ENCODE measurements at regions not wholly inside any gene's neighbourhood (a gene's known extent, or its start where the extent isn't known, plus 50 kb on each side); places are given as distances from the start of the nearest gene placed in this dataset.

- no peak for TF ChIP-seq CTCF (IDR thresholded peaks at IDR 0.05; ENCODE audit: partially characterized antibody, unreplicated experiment)
- no peaks in the 10 kb centered on the region for H3K9me3 Mint-ChIP-seq (ENCODE audit: unreplicated experiment)
- no peak for DNase-seq
- H3K36me3 Mint-ChIP-seq (ENCODE audit: unreplicated experiment) = no peaks in the 10 kb centered on the region
- H3K27ac Mint-ChIP-seq (ENCODE audit: unreplicated experiment) = no peak overlapping the region
- H3K4me3 Mint-ChIP-seq (ENCODE audit: unreplicated experiment) = no peak overlapping the region
- no peaks in the 10 kb centered on the region for H3K4me1 Mint-ChIP-seq (ENCODE audit: low read depth, unreplicated experiment)
- no peaks in the 10 kb centered on the region for H3K27me3 Mint-ChIP-seq (ENCODE audit: unreplicated experiment)
These were observed 1361.7 kb downstream of the FSCB start for GRCh38 chr14:43145361-43145760.

GRCh38 chr14:43143106-43143505 is 1364.0 kb downstream of the FSCB start:
- Mint-ChIP-seq H3K4me1 (ENCODE audit: low read depth, unreplicated experiment) (peaks cover 2% of the 10 kb centered on the region), H3K27ac (ENCODE audit: unreplicated experiment) (no peak overlapping the region), H3K36me3 (ENCODE audit: unreplicated experiment) (no peaks in the 10 kb centered on the region), H3K4me3 (ENCODE audit: unreplicated experiment) (no peak overlapping the region), H3K27me3 (ENCODE audit: unreplicated experiment) (no peaks in the 10 kb centered on the region), H3K9me3 (ENCODE audit: unreplicated experiment) (no peaks in the 10 kb centered on the region)
- DNase-seq = no peak
- no peak for TF ChIP-seq CTCF (IDR thresholded peaks at IDR 0.05; ENCODE audit: partially characterized antibody, unreplicated experiment)

- no peaks in the 10 kb centered on the region for H3K9me3 Mint-ChIP-seq (ENCODE audit: unreplicated experiment)
- H3K27ac Mint-ChIP-seq (ENCODE audit: unreplicated experiment) = no peak overlapping the region
- TF ChIP-seq CTCF (IDR thresholded peaks at IDR 0.05; ENCODE audit: partially characterized antibody, unreplicated experiment) = no peak
- H3K4me1 Mint-ChIP-seq (ENCODE audit: low read depth, unreplicated experiment) = peaks cover 2% of the 10 kb centered on the region
- H3K4me3 Mint-ChIP-seq (ENCODE audit: unreplicated experiment) = no peak overlapping the region
- no peaks in the 10 kb centered on the region for H3K27me3 Mint-ChIP-seq (ENCODE audit: unreplicated experiment)
- no peaks in the 10 kb centered on the region for H3K36me3 Mint-ChIP-seq (ENCODE audit: unreplicated experiment)
- DNase-seq = no peak
These were observed 1365.4 kb downstream of the FSCB start for GRCh38 chr14:43141636-43142191.

DNA sequence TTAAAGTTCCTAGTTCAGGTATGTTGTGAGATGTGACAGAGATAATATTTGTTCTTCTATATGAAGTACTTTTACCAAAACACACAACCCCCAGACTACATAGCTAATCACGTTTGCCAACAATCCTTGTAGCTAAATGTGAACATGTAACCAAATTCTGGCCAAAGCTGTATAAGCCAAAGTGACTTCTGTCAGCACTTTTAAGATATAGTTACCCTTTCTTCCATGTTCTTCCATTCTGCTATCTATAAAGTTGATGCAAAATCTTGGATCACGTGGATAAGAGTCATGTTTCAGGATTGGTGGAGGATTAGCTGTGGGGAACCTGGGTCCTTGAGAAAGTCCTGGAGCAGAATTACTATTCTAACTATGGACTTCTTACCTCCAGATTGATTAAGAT is 1366.6 kb downstream of the FSCB start:
- Mint-ChIP-seq H3K4me3 (ENCODE audit: unreplicated experiment) (no peak overlapping the region), H3K9me3 (ENCODE audit: unreplicated experiment) (no peaks in the 10 kb centered on the region), H3K27ac (ENCODE audit: unreplicated experiment) (no peak overlapping the region), H3K4me1 (ENCODE audit: low read depth, unreplicated experiment) (peaks cover 2% of the 10 kb centered on the region), H3K27me3 (ENCODE audit: unreplicated experiment) (no peaks in the 10 kb centered on the region), H3K36me3 (ENCODE audit: unreplicated experiment) (no peaks in the 10 kb centered on the region)
- DNase-seq = no peak
- TF ChIP-seq CTCF (IDR thresholded peaks at IDR 0.05; ENCODE audit: partially characterized antibody, unreplicated experiment) = no peak

DNA sequence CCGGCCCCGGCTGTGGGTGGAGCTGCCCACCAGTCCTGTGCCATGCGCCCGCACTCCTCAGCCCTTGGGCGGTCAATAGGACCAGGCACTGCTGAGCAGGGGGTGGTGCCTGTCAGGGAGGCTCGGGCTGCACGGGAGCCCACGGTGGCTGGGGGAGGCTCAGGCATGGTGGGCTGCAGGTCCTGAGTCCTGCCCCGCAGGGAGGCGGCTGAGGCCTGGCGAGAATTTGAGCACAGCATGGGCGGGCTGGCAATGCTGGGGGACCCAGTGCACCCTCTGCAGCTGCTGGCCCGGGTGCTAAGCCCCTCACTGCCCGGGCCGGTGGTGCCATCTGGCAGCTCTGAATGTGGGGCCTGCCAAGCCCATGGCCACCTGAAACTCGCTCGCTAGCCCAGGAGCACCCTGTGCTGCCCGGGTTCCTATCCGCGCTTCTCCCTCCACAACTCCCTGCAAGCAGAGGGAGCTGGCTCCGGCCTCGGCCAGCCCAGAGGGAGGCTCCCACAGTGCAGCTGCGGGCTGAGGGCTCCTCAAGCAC is 1371.1 kb downstream of the FSCB start:
- Mint-ChIP-seq H3K36me3 (ENCODE audit: unreplicated experiment) (no peaks in the 10 kb centered on the region), H3K4me1 (ENCODE audit: low read depth, unreplicated experiment) (peaks cover 2% of the 10 kb centered on the region), H3K27me3 (ENCODE audit: unreplicated experiment) (no peaks in the 10 kb centered on the region), H3K27ac (ENCODE audit: unreplicated experiment) (no peak overlapping the region), H3K4me3 (ENCODE audit: unreplicated experiment) (no peak overlapping the region), H3K9me3 (ENCODE audit: unreplicated experiment) (no peaks in the 10 kb centered on the region)
- no peak for TF ChIP-seq CTCF (IDR thresholded peaks at IDR 0.05; ENCODE audit: partially characterized antibody, unreplicated experiment)
- DNase-seq = no peak
